Lung (tissue), 11 donors: ENCODE measurements at regions not wholly inside any gene's neighbourhood (a gene's known extent, or its start where the extent isn't known, plus 50 kb on each side); places are given as distances from the start of the nearest gene placed in this dataset.

Source experiments
- ATAC-seq: fragments of 200-7000 bp; cut with Tn5 transposase; one replicate; pipeline ENCODE4 v1.9.1; 2020; ENCODE audit warnings: moderate number of reproducible peaks; ENCODE audit not compliant: insufficient read depth, low FRiP score
- DNase-seq, 3 donors: peaks; one replicate each; pipeline ENCODE4 v3.0.0-alpha.2; 2013 to 2017
- H3K27ac ChIP-seq, 2 donors: one replicate each; pipeline ENCODE4 v1.5.1; 2013; ENCODE audit warnings: mild to moderate bottlenecking in 2 of 2, moderate library complexity in 2 of 2, control low read depth in 1 of 2, inconsistent platforms in 1 of 2, low read depth in 1 of 2, low read length in 1 of 2
- H3K27me3 ChIP-seq, 3 donors: one replicate each; pipeline ENCODE4 v1.5.1; 2013; ENCODE audit warnings: low read length in 2 of 3; ENCODE audit not compliant: control insufficient read depth in 3 of 3, insufficient read depth in 3 of 3
- H3K36me3 ChIP-seq, 4 donors: one replicate each; pipeline ENCODE4 v1.5.1; 2013; ENCODE audit warnings: low read length in 4 of 4, mild to moderate bottlenecking in 1 of 4, moderate library complexity in 1 of 4; ENCODE audit not compliant: control insufficient read depth in 4 of 4, insufficient read depth in 4 of 4
- H3K4me1 ChIP-seq, 5 donors: one replicate each; pipeline ENCODE4 v1.5.1; 2013; ENCODE audit warnings: low read length in 5 of 5, mild to moderate bottlenecking in 2 of 5, moderate library complexity in 1 of 5; ENCODE audit not compliant: control insufficient read depth in 5 of 5, insufficient read depth in 5 of 5
- H3K4me3 ChIP-seq: one replicate; pipeline ENCODE4 v1.5.1; 2013; ENCODE audit warnings: mild to moderate bottlenecking, control low read depth, moderate library complexity
- H3K9ac ChIP-seq, 2 donors: one replicate each; pipeline ENCODE4 v1.5.1; 2013; ENCODE audit warnings: low read length in 2 of 2, control low read depth in 1 of 2; ENCODE audit not compliant: insufficient read depth in 1 of 2
- H3K9me3 ChIP-seq, 4 donors: one replicate each; pipeline ENCODE4 v1.5.1; 2013; ENCODE audit warnings: low read length in 3 of 4, mild to moderate bottlenecking in 1 of 4, moderate library complexity in 1 of 4; ENCODE audit not compliant: control insufficient read depth in 4 of 4, insufficient read depth in 3 of 4
- WGBS, 2 donors: extraction: QIAGEN DNeasy Blood & Tissue Kit; methylation state at CpG; one replicate each; pipeline ENCODE4 v1.1.7; 2013; 5-methylcytosine and 5-hydroxymethylcytosine counted together
- TF ChIP-seq, protein P1 (sequence below): IDR thresholded peaks from 2 replicates; pipeline ENCODE4 v1.5.1; 2012; ENCODE audit warnings: mild to moderate bottlenecking; ENCODE audit errors: control extremely low read depth, extremely low read depth
- donor health status: control.
- donor health status: control.
- donor health status: Bipolar disorder and iron deficiency.
- donor health status: healthy.
- donor health status: DM: yes; HTN: yes; CAD: no.

DNA sequence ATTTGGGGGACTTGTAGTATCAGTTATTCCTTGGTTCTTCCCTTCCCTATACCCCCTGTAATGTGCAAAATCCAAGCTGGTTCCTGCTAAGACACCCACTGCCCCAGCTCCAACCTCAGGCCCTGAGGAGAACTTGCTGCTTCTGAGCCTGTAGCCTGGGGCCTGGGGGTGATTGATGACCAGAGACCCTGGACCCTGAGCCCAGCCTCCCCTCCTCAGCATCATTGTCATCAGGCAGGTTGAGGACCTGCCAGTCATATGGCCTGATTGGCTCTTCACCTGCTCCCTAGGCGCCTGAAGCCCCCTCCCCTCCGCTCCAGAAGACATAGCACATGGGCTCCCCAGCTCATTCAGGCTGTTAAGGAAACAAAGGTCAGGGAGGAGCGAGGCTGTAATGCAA lies 73.8 kb upstream of the YWHAQ start:
- Histone ChIP-seq H3K4me1 (peaks cover 0 to 4% (median 0%) of the 10 kb centered on the region in 5 donors), H3K27ac (no peak overlapping the region), H3K9ac (no peak overlapping the region), H3K9me3 (peaks cover 0 to 5% (median 0%) of the 10 kb centered on the region in 4 donors), H3K36me3 (no peaks in the 10 kb centered on the region), H3K27me3 (no peaks in the 10 kb centered on the region), H3K4me3 (no peak overlapping the region)
- ATAC-seq (no peak), DNase-seq (no peak)
- WGBS, 2 donors: 99 to 100% methylated on average over 3 of the region's 3 CpGs
- TF ChIP-seq, protein P1, sequence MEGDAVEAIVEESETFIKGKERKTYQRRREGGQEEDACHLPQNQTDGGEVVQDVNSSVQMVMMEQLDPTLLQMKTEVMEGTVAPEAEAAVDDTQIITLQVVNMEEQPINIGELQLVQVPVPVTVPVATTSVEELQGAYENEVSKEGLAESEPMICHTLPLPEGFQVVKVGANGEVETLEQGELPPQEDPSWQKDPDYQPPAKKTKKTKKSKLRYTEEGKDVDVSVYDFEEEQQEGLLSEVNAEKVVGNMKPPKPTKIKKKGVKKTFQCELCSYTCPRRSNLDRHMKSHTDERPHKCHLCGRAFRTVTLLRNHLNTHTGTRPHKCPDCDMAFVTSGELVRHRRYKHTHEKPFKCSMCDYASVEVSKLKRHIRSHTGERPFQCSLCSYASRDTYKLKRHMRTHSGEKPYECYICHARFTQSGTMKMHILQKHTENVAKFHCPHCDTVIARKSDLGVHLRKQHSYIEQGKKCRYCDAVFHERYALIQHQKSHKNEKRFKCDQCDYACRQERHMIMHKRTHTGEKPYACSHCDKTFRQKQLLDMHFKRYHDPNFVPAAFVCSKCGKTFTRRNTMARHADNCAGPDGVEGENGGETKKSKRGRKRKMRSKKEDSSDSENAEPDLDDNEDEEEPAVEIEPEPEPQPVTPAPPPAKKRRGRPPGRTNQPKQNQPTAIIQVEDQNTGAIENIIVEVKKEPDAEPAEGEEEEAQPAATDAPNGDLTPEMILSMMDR: no peak

DNA sequence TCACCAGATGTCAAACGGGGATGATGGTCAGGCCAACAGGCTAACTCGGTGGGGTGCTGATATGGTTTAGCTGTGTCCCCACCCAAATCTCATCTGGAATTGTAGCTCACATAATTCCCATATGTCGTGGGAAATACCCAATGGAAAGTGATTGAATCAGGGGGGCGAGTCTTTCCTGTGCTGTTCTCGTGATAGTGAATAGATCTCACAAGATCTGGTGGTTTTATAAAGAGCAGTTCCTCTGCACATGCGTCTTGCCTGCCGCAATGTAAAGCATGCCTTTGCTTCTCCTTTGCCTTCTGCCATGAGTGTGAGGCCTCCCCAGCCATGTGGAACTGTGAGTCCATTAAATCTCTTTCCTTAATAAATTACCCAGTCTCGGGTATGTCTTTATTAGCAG lies 74.4 kb upstream of the YWHAQ start:
- Histone ChIP-seq H3K27me3 (no peaks in the 10 kb centered on the region), H3K36me3 (no peaks in the 10 kb centered on the region), H3K9ac (no peak overlapping the region), H3K9me3 (peaks cover 0 to 5% (median 0%) of the 10 kb centered on the region in 4 donors), H3K4me3 (no peak overlapping the region), H3K27ac (no peak overlapping the region), H3K4me1 (peaks cover 0 to 4% (median 0%) of the 10 kb centered on the region in 5 donors)
- 79 to 93% methylated on average over 8 of the region's 8 CpGs for WGBS, 2 donors
- ATAC-seq (no peak), DNase-seq (no peak)
- TF ChIP-seq, protein P1: no peak

DNA sequence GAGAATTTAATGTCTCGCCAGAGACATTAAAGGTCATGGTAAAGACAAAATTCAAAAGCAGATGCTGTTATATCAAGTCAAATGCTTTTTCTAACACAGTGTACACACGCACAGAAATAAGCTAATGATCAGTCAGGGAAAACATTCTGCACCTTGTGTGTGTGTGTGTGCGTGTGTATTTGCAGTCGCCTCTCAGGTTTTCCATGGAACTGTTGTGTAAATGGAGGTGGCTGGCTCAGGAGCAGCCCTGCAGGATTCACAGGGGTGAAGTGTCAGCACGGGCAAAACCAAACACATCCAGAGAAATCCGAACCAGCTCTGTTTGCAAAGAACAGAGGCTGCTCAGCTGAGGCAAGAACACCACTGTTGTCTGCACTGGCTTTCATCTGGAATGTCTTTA lies 76.2 kb upstream of the YWHAQ start:
- Histone ChIP-seq H3K27ac (no peak overlapping the region), H3K9ac (no peak overlapping the region), H3K4me3 (no peak overlapping the region), H3K27me3 (no peaks in the 10 kb centered on the region), H3K4me1 (peaks cover 0 to 4% (median 0%) of the 10 kb centered on the region in 5 donors), H3K36me3 (no peaks in the 10 kb centered on the region), H3K9me3 (peaks cover 0 to 5% (median 0%) of the 10 kb centered on the region in 4 donors)
- ATAC-seq: no peak
- TF ChIP-seq, protein P1: no peak
- 82 to 93% methylated on average over 6 of the region's 6 CpGs for whole genome bisulfite sequencing, 2 donors
- DNase-seq: no peak

DNA sequence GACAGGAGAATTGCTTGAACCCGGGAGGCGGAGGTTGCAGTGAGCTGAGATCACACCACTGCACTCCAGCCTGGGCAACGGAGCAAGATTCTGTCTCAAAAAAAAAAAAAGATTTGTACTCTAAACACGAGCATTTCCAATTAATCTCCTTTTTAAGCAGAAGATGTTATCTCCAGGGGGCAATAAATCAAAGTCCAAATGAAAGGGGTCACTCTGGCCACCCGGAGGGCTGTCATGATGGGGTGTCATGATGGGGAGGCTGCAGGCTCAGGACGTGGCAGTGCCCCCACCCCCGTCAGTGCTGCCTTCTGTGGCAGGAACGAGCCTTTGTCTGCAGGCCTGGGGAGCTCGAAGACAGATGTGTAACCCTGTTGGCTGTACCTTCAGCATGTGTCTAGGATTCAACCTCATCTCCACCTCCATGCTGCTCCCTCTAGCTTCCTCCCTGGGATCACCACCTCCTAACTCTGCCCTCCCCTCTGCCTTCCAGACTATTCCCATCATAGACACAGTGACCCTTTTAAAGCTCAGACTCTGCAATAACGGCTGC lies 76.9 kb upstream of the YWHAQ start:
- peaks cover 0 to 4% (median 0%) of the 10 kb centered on the region in 5 donors for H3K4me1 ChIP-seq
- TF ChIP-seq, protein P1: no peak

More for the DNA sequence above, 76.9 kb upstream of the YWHAQ start:
- 82 to 89% methylated on average over 10 of the region's 10 CpGs for WGBS, 2 donors
- DNase-seq: no peak
- no peak overlapping the region for H3K9ac ChIP-seq
- no peak overlapping the region for H3K4me3 ChIP-seq
- H3K27ac ChIP-seq: no peak overlapping the region
- peaks cover 0 to 5% (median 0%) of the 10 kb centered on the region in 4 donors for H3K9me3 ChIP-seq
- no peak for ATAC-seq
- peaks cover 0 to 2% (median 0%) of the 10 kb centered on the region in 3 donors for H3K27me3 ChIP-seq
- H3K36me3 ChIP-seq: no peaks in the 10 kb centered on the region
